Chondrocyte (in vitro differentiated cells): ENCODE measurements at regions not wholly inside any gene's neighbourhood (a gene's known extent, or its start where the extent isn't known, plus 50 kb on each side); places are given as distances from the start of the nearest gene placed in this dataset.

ENCODE experiments used
- DNase-seq: peaks from one replicate; pipeline ENCODE4 v3.0.0; 2021; ENCODE audit warnings: mixed read lengths, low spot score
- H3K27ac Mint-ChIP-seq: one replicate; pipeline ENCODE4 v1.8.0; 2021; ENCODE audit warnings: mild to moderate bottlenecking, moderate library complexity, mixed read lengths; ENCODE audit not compliant: unreplicated experiment
- H3K27me3 Mint-ChIP-seq: 2 replicates; pipeline ENCODE4 v1.8.0; 2021; ENCODE audit warnings: low read depth, mixed read lengths
- H3K36me3 Mint-ChIP-seq: 2 replicates; pipeline ENCODE4 v1.8.0; 2021; ENCODE audit warnings: low read depth, mixed read lengths
- H3K4me1 Mint-ChIP-seq: 2 replicates; pipeline ENCODE4 v1.8.0; 2021; ENCODE audit warnings: low read depth, mild to moderate bottlenecking, mixed read lengths
- H3K4me3 Mint-ChIP-seq: one replicate; pipeline ENCODE4 v1.8.0; 2021; ENCODE audit warnings: mild to moderate bottlenecking, moderate library complexity, mixed read lengths; ENCODE audit not compliant: unreplicated experiment
- H3K9me3 Mint-ChIP-seq: 2 replicates; pipeline ENCODE4 v1.8.0; 2021; ENCODE audit warnings: low read depth, mixed read lengths
- TF ChIP-seq, protein P1 (sequence below): fragments of 200-600 bp; sonication (generic); IDR thresholded peaks from 2 replicates; pipeline ENCODE4 v1.5.0; 2021; ENCODE audit warnings: antibody characterized with exemption, mild to moderate bottlenecking, moderate library complexity

DNA sequence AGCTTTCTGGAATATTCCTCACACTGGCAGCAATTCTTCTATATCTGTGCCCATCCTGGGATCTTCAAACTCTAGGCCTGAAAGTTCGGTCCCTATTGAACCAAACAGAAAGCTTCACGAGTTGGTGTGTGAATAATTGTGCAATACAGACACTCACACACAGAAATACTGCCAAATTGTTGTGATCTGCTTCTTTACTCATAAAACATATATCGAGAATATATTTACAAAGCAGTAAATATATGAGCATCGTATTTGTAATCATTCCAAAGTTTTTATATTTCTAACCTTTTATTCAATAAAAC is 56.6 kb upstream of the BEX4 start:
- Mint-ChIP-seq H3K27ac (no peak overlapping the region), H3K27me3 (no peaks in the 10 kb centered on the region), H3K4me1 (peaks cover 5% of the 10 kb centered on the region), H3K4me3 (no peak overlapping the region), H3K36me3 (no peaks in the 10 kb centered on the region), H3K9me3 (no peaks in the 10 kb centered on the region)
- no peak for DNase-seq
- TF ChIP-seq, protein P1, sequence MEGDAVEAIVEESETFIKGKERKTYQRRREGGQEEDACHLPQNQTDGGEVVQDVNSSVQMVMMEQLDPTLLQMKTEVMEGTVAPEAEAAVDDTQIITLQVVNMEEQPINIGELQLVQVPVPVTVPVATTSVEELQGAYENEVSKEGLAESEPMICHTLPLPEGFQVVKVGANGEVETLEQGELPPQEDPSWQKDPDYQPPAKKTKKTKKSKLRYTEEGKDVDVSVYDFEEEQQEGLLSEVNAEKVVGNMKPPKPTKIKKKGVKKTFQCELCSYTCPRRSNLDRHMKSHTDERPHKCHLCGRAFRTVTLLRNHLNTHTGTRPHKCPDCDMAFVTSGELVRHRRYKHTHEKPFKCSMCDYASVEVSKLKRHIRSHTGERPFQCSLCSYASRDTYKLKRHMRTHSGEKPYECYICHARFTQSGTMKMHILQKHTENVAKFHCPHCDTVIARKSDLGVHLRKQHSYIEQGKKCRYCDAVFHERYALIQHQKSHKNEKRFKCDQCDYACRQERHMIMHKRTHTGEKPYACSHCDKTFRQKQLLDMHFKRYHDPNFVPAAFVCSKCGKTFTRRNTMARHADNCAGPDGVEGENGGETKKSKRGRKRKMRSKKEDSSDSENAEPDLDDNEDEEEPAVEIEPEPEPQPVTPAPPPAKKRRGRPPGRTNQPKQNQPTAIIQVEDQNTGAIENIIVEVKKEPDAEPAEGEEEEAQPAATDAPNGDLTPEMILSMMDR, result peak; percentile 57

DNA sequence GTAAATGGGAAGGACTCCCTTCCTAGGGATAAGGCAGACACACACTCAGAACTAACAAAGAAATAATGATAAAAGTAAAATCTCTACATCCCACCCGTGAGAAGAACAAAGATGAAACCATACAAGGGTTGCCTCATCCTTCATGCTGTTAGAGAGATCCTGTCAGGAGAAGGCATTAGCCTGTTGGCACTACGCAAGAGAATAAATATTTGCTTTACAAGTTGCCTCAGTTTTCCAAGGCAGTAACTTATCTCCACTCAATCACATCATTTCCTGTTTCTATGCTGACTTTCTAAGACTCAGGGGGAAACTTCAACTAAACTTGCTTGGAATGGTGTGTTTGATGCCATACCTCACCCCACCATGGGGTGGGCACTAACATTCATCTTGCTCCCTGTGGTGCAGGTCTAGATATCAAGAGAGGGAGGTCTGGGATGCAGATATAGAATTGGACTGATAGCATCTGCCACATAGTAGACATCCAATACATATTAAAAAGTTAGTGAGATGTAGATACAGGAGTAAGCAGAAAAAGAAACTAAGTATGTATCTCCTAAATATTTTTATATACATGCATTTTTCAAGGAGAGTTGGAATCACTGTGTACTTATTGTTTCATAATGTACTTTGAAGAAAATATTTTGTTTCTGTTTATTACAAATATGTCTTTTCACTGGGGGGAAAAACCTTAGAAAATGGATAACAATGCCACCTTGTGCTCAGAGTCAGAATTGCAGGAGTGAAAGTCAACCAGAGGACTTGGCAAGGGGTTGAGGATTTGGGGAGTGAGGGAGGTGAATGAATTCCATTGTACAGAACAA is 57.2 kb upstream of the BEX4 start:
- TF ChIP-seq, protein P1, result peak; percentile 87
- H3K4me3 Mint-ChIP-seq, result no peak overlapping the region
- H3K36me3 Mint-ChIP-seq, result no peaks in the 10 kb centered on the region
- no peaks in the 10 kb centered on the region for H3K9me3 Mint-ChIP-seq
- H3K27ac Mint-ChIP-seq, result peak overlapping the region; percentile 57
- H3K4me1 Mint-ChIP-seq, result peaks cover 6% of the 10 kb centered on the region
- no peak for DNase-seq
- H3K27me3 Mint-ChIP-seq, result no peaks in the 10 kb centered on the region

DNA sequence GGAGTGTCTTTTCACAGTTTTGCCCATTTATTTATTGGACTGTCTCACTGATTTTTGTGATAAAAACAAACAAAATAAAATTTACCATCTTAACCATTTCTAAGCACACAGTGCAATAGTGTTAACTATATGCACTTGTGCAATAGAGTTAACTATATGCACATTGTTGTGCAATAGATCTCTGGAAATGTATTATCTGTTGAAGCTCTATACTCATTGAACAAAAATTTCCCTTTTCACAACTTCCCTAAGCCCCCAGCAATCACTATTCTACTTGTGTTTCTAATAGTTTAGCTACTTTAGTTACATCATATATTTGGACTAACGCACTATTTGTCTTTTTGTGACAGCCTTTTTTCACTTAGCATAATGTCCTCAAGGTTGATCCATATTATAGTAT is 59.7 kb upstream of the BEX4 start:
- Mint-ChIP-seq H3K27ac (no peak overlapping the region), H3K36me3 (no peaks in the 10 kb centered on the region), H3K4me3 (no peak overlapping the region), H3K9me3 (no peaks in the 10 kb centered on the region), H3K27me3 (no peaks in the 10 kb centered on the region), H3K4me1 (peaks cover 18% of the 10 kb centered on the region)
- DNase-seq, result no peak
- TF ChIP-seq, protein P1, result no peak

DNA sequence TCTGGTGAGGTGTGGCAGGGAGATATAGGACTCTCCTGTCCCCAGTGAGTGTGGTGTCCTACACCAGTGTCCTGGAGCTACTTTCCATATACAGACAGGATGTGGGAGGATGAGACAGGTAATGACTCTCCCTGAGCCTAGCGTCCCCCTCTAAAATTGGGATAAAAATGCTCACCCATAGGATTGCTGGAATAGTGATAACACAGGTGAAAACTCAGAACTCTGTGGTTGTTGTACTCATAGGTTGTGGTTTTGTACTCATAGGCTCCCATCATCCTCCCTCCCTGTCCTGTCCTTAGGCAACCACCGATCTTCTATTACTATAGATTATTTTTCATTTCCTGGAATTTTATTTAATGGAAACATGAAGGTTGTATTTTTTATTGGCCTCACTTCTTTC is 60.7 kb upstream of the NXF3 start:
- Mint-ChIP-seq H3K4me3 (no peak overlapping the region), H3K27me3 (no peaks in the 10 kb centered on the region), H3K27ac (no peak overlapping the region), H3K9me3 (peaks cover 2% of the 10 kb centered on the region), H3K36me3 (no peaks in the 10 kb centered on the region), H3K4me1 (peaks cover 18% of the 10 kb centered on the region)
- TF ChIP-seq, protein P1, result no peak
- no peak for DNase-seq

DNA sequence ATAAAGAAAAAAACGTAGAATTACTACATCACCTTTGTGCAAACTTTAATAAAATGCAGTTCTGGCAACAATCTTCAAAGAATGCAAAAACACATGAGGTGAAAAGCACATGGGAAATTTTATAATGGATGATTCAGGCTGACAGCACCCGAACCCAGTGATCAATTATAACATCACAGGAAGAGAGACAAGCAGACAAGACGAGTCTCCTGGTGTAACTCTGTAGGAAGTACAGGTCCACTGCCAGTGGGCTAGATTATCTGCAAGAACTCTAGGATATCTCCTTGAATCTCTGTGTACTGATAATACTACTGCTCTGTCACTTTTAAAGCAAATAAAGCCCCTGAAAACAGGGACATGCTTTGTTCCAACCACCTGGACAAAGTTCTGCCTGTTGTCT is 58.9 kb upstream of the NXF3 start:
- Mint-ChIP-seq H3K9me3 (peaks cover 2% of the 10 kb centered on the region), H3K36me3 (no peaks in the 10 kb centered on the region), H3K27me3 (no peaks in the 10 kb centered on the region), H3K4me3 (no peak overlapping the region), H3K4me1 (peaks cover 13% of the 10 kb centered on the region), H3K27ac (peak overlapping the region; percentile 96)
- DNase-seq, result no peak
- TF ChIP-seq, protein P1, result no peak
